SK-N-SH (cell line): ENCODE measurements at regions not wholly inside any gene's neighbourhood (a gene's known extent, or its start where the extent isn't known, plus 50 kb on each side); places are given as distances from the start of the nearest gene placed in this dataset.

Experiments
- CTCF ChIA-PET: fragments of 300-600, 350-600 bp; formaldehyde crosslinking; extraction: SDS; loops from one replicate; lab custom pipeline; 2021; lab: Yijun Ruan, JAX
- POLR2A ChIA-PET: fragments of 350-600 bp; sonication (Branson Sonifier 250); formaldehyde crosslinking; extraction: SDS; loops from one replicate; lab custom pipeline; 2020; ENCODE audit warnings: antibody characterized with exemption, inconsistent platforms; lab: Yijun Ruan, JAX
- DNase-seq: peaks from one replicate; pipeline ENCODE4 v3.0.0; 2012
- H2AFZ ChIP-seq: fragments of 200-600 bp; sonication (generic); 2 replicates; pipeline ENCODE4 v1.8.1; 2016; ENCODE audit warnings: antibody characterized with exemption, mild to moderate bottlenecking, low read depth
- H3F3A ChIP-seq: fragments of 200-600 bp; sonication (generic); replicated peaks from 2 replicates; pipeline ENCODE3; 2016; ENCODE audit warnings: antibody characterized with exemption, mild to moderate bottlenecking; ENCODE audit not compliant: insufficient read depth
- H3K27ac ChIP-seq, 2 experiments: fragments of 200-500 bp in 1 of 2; fragments of 200-600 bp in 1 of 2; sonication (Bioruptor generic) in 1 of 2; sonication (generic), shearing (Covaris generic) in 1 of 2; 2 replicates each; pipeline versions ENCODE4 v1.5.1 to v1.6.1; 2014 to 2016; ENCODE audit warnings: low read depth in 2 of 2, inconsistent platforms in 1 of 2, low read length in 1 of 2, mild to moderate bottlenecking in 1 of 2, mixed read lengths in 1 of 2
- H3K27me3 ChIP-seq: fragments of 200-600 bp; sonication (generic), shearing (Covaris generic); 2 replicates; pipeline ENCODE4 v1.6.1; 2016; ENCODE audit warnings: mixed run types; ENCODE audit not compliant: insufficient read depth
- H3K36me3 ChIP-seq, 2 experiments: fragments of 200-500 bp in 1 of 2; fragments of 200-600 bp in 1 of 2; sonication (Bioruptor generic) in 1 of 2; sonication (generic) in 1 of 2; replicated peaks in 1 of 2; 2 replicates each; pipeline versions ENCODE3 to v1.5.1; 2014 to 2016; ENCODE audit warnings: low read length in 1 of 2, mild to moderate bottlenecking in 1 of 2; ENCODE audit not compliant: insufficient read depth in 2 of 2, control insufficient read depth in 1 of 2
- H3K4me1 ChIP-seq, 2 experiments: fragments of 200-500 bp in 1 of 2; fragments of 200-600 bp in 1 of 2; sonication (Bioruptor generic) in 1 of 2; sonication (generic), shearing (Covaris generic) in 1 of 2; 2 replicates each; pipeline versions ENCODE4 v1.5.1 to v1.6.1; 2014 to 2016; ENCODE audit warnings: low read depth in 1 of 2, low read length in 1 of 2, mixed run types in 1 of 2; ENCODE audit not compliant: insufficient read depth in 2 of 2, control insufficient read depth in 1 of 2
- H3K4me2 ChIP-seq: fragments of 200-600 bp; sonication (generic), shearing (Covaris generic); 2 replicates; pipeline ENCODE4 v1.6.1; 2017; ENCODE audit warnings: mixed run types
- H3K4me3 ChIP-seq, 2 experiments: fragments of 200-500 bp in 1 of 2; fragments of 200-600 bp in 1 of 2; sonication (Bioruptor generic) in 1 of 2; sonication (generic), shearing (Covaris generic) in 1 of 2; 2 replicates each; pipeline versions ENCODE4 v1.5.1 to v1.8.1; 2014 to 2016; ENCODE audit warnings: low read depth in 2 of 2, inconsistent platforms in 1 of 2, low read length in 1 of 2, mild to moderate bottlenecking in 1 of 2, mixed read lengths in 1 of 2, moderate library complexity in 1 of 2
- H3K79me2 ChIP-seq: fragments of 200-600 bp; sonication (generic); 2 replicates; pipeline ENCODE4 v1.8.1; 2017; ENCODE audit warnings: mild to moderate bottlenecking; ENCODE audit not compliant: insufficient read depth
- H3K9ac ChIP-seq: fragments of 200-600 bp; sonication (generic); 2 replicates; pipeline ENCODE4 v1.6.1; 2017; ENCODE audit warnings: mixed run types
- H3K9me2 ChIP-seq: fragments of 200-600 bp; sonication (generic); 2 replicates; pipeline ENCODE4 v1.6.1; 2017; ENCODE audit warnings: mixed run types
- H3K9me3 ChIP-seq: fragments of 200-600 bp; sonication (generic); 2 replicates; pipeline ENCODE4 v1.6.1; 2017; ENCODE audit warnings: mixed run types, mild to moderate bottlenecking, moderate library complexity
- H4K20me1 ChIP-seq: fragments of 200-600 bp; sonication (generic); 2 replicates; pipeline ENCODE4 v1.6.1; 2017; ENCODE audit warnings: mild to moderate bottlenecking, mixed run types; ENCODE audit not compliant: insufficient read depth
- CTCF ChIP-seq: fragments of 200-600 bp; sonication (generic); IDR thresholded peaks from 2 replicates; pipeline ENCODE4 v1.6.1; 2017; ENCODE audit warnings: antibody characterized with exemption, mild to moderate bottlenecking, moderate library complexity
- ELF1 ChIP-seq: IDR thresholded peaks from 2 replicates; pipeline ENCODE4 v1.4.0; 2012
- FOXJ3 ChIP-seq: sonication (generic); formaldehyde crosslinking; IDR thresholded peaks from 2 replicates; pipeline ENCODE4 v1.5.1; 2020; ENCODE audit warnings: mild to moderate bottlenecking, missing genetic modification reagents
- GABPA ChIP-seq: IDR thresholded peaks from 2 replicates; pipeline ENCODE4 v1.4.0; 2012; ENCODE audit warnings: low read depth, mild to moderate bottlenecking
- IRF3 ChIP-seq: fragments of 150-350 bp; IDR thresholded peaks from 2 replicates; pipeline ENCODE4 v1.6.1; 2016; ENCODE audit warnings: mild to moderate bottlenecking, low read depth, low read length
- MXI1 ChIP-seq: IDR thresholded peaks from 2 replicates; pipeline ENCODE4 v1.6.1; 2012; ENCODE audit warnings: mild to moderate bottlenecking, low read depth, low read length, improper control_type of control experiment
- PBX3 ChIP-seq: IDR thresholded peaks from 2 replicates; pipeline ENCODE4; 2012
- POLR2AphosphoS5 ChIP-seq: IDR thresholded peaks from 2 replicates; pipeline ENCODE4 v1.6.1; 2012; ENCODE audit warnings: low read depth, low read length
- WGBS: methylation state at CpG from one replicate; pipeline ENCODE4 v1.1.6; 2017; ENCODE audit warnings: low lambda C conversion rate; 5-methylcytosine and 5-hydroxymethylcytosine counted together

GRCh38 chr14:87080146-87080545, 912.8 kb downstream of the GALC start (continued):
- no peak for TF ChIP-seq ELF1
- TF ChIP-seq PBX3 = no peak

DNA sequence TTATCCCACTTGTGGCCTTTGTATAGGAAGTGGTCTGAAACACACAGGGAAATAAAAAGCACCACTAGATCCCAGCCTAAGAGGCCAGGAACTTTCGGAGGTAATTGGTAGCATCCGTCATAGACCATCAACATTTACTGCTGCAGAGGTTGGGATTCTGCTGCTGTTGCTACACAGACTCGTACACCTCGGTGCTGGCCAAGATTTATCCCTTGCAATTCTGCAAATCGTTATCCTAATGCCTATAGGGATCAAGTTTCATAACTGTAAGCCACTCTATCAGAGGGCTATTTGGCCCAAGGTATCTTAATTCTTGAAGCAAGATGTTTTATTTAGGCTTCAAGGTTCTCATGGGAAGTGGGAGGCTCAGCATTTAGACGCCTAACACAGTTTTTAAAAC, 913.6 kb downstream of the GALC start:
- no peak for DNase-seq
- no peaks in the 10 kb centered on the region for H4K20me1 ChIP-seq
- no peak overlapping the region for H3K9ac ChIP-seq
- H3F3A ChIP-seq = no peaks in the 10 kb centered on the region
- no peak for TF ChIP-seq FOXJ3 (CRISPR knock-in tag)
- no peak for TF ChIP-seq MXI1
- TF ChIP-seq CTCF = no peak
- TF ChIP-seq GABPA = no peak
- TF ChIP-seq ELF1 = no peak
- TF ChIP-seq, all 33 proteins: peak for 0
- Histone ChIP-seq H3K9me3 (no peaks in the 10 kb centered on the region), H3K79me2 (no peaks in the 10 kb centered on the region), H3K27ac (no peak overlapping the region), H3K9me2 (no peaks in the 10 kb centered on the region), H3K27me3 (no peaks in the 10 kb centered on the region), H3K4me3 (no peak overlapping the region), H3K4me2 (no peak overlapping the region), H2AFZ (no peak overlapping the region), H3K4me1 (no peaks in the 10 kb centered on the region), H3K36me3 (no peaks in the 10 kb centered on the region)
- ChIA-PET POLR2A (no interaction called here), CTCF (no interaction called here)
- 4% methylated on average over 6 of the region's 6 CpGs for WGBS

DNA sequence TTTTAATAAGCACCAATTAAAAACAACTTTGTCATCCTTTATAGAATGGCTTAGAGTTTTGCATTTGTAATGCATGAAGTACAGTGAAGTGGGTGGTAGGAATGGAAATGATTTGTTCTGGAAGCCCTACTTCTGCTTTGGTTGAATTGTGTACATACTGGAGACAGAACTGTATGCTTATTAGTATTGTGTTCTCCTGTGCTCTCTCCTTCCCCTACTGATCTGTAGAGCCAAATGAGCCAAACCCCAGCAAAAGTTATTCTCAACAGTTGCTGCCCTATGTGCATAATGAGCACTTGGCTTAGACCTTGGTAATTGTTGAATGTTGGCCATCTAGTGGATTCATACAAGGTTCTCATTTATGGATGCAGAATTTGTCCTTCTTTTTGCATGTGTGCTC, 916.1 kb downstream of the GALC start:
- CTCF ChIA-PET = no interaction called here
- Histone ChIP-seq H3K27me3 (no peaks in the 10 kb centered on the region), H3F3A (no peaks in the 10 kb centered on the region), H2AFZ (no peak overlapping the region), H3K27ac (no peak overlapping the region), H3K36me3 (no peaks in the 10 kb centered on the region), H3K4me1 (no peaks in the 10 kb centered on the region), H3K9me3 (no peaks in the 10 kb centered on the region), H4K20me1 (no peaks in the 10 kb centered on the region), H3K4me3 (no peak overlapping the region), H3K9me2 (no peaks in the 10 kb centered on the region), H3K4me2 (no peak overlapping the region), H3K9ac (no peak overlapping the region), H3K79me2 (no peaks in the 10 kb centered on the region)
- TF ChIP-seq POLR2AphosphoS5 = no peak
- TF ChIP-seq IRF3 = no peak
- no peak for TF ChIP-seq MXI1
- POLR2A ChIA-PET = no interaction called here
- no peak for DNase-seq
